ENCODE measurements at regions not wholly inside any gene's neighbourhood (a gene's known extent, or its start where the extent isn't known, plus 50 kb on each side); places are given as distances from the start of the nearest gene placed in this dataset.

- no peak for DNase-seq (ENCODE audit: low read depth in 2 of 2)
These were observed 511.3 kb upstream of the TENM3 start for GRCh38 chr4:181731900-181732299.

DNA sequence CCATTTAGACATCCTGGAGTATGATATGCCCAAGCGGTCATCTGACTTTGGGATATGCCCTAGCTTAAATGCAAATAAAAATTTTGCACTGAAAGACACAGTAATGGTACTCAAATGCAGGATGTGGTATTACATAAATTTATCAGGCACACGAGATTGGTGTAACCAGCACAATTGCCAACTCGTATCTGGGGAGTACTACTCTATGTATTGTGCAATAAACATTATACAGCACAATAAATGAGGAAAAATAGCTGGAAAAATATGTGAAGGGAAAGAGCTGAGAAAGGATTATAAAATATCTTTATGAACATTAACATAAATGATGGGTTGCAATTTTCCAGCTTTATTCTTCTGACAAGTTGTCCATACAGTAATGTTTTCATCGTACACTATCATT lies 505.5 kb upstream of the TENM3 start:
- DNase-seq (ENCODE audit: low read depth in 2 of 2) = no peak

GRCh38 chr4:181739031-181739430 lies 504.2 kb upstream of the TENM3 start:
- DNase-seq (ENCODE audit: low read depth in 2 of 2) = no peak

- DNase-seq (ENCODE audit: low read depth in 2 of 2) = no peak
These were observed 501.7 kb upstream of the TENM3 start for GRCh38 chr4:181741513-181741912.

DNA sequence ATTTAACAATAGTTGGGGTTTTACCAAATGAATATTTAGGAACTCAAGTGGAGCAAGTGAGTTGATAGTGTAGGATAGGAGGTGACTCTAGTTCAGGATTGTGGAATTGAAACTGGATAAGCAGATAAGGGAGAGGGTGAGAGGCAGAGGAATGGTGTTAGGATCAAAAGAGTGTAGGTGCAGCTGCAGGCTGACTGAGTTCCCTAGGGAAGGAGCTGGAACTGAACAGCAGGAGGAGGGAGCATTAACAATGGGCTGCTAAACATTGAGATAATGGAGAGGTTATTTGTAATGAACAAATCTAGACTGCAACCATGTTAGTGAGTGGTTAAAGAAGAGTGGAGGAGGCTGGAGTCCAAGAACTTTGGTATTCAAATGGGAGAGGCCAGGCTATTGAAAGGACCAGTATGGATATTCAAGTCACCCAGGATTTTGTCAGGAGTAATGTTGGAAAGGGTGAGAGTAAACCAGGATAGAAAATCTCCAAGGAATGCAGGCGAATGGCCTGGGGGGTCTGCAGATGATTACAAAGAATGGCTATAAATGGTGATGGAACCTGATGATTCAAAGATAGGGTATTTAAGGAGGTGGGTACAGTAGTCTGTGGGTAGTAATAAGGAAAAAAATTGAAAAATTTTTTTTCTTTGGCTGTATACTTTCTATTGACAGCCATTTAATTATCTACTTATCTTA lies 497.1 kb upstream of the TENM3 start:
- DNase-seq (ENCODE audit: low read depth in 2 of 2) = no peak

DNA sequence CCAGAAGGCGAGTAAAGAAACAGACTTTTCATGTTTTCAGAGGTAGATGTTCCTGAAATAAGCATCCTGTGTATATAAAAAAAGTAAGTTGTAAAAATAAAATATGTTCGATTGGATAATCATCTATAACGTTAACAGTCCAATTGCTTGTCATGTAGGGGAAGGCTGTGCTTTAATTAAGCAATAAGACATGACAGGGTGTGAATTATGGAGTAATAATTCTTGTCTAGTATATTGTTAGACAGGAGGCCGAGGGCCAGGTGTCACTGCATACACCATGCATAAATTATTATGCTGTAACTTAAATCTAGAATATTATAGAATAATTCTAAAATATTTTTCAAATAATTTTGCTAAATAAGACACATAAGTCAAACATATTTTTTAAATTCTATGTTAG lies 494.6 kb upstream of the TENM3 start:
- no peak for DNase-seq (ENCODE audit: low read depth in 2 of 2)

GRCh38 chr4:181752516-181752915 lies 490.7 kb upstream of the TENM3 start:
- DNase-seq (ENCODE audit: low read depth in 2 of 2) = no peak

DNA sequence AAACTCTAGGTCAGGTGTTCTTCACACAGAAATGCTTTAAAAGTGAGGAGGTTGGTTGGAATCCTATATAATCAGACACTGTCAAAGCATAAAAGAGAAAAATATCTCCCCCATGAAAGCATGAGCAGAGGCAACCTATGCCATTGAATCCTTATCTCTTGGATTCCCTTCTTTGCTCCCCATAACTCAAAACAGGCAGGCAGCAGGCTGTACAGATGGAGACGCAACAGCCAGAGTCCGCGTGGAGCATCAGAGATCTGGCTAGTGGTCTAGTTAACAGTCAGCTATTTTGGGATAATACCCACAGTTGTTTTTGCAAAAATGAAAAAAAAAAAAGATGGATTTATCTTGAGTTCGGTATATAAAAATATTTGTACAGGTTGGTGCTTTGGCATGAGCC lies 490.0 kb upstream of the TENM3 start:
- no peak for DNase-seq (ENCODE audit: low read depth in 2 of 2)

DNA sequence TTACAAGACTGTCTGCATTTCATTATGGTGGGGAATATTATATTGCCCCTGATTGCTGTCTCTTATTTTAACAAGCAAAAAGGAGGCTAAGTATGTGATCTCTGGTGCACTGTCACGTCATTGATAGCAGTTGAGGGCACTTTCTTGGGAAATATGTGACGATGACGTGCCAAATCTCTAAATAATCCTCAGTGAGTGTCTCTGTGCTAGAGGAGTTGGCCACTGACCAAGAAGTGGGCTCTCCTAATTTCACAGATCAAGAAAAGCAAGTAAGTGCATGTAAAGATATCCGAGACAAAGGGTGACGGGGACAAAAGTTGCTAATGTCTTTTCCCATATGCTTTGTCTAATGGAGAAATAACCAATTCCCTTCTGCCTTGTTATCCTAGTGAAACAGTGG lies 487.4 kb upstream of the TENM3 start:
- DNase-seq (ENCODE audit: low read depth in 2 of 2) = no peak

- peak in 1 of 2 experiments; percentile 24 for DNase-seq (ENCODE audit: low read depth in 2 of 2)
These were observed 486.6 kb upstream of the TENM3 start for GRCh38 chr4:181756451-181757095.

GRCh38 chr4:181757098-181757497 lies 486.1 kb upstream of the TENM3 start:
- DNase-seq (ENCODE audit: low read depth in 2 of 2) = no peak

- no peak for DNase-seq (ENCODE audit: low read depth in 2 of 2)
These were observed 485.1 kb upstream of the TENM3 start for GRCh38 chr4:181757910-181758660.

GRCh38 chr4:181760560-181760959 lies 482.6 kb upstream of the TENM3 start:
- DNase-seq (ENCODE audit: low read depth in 2 of 2) = no peak

DNA sequence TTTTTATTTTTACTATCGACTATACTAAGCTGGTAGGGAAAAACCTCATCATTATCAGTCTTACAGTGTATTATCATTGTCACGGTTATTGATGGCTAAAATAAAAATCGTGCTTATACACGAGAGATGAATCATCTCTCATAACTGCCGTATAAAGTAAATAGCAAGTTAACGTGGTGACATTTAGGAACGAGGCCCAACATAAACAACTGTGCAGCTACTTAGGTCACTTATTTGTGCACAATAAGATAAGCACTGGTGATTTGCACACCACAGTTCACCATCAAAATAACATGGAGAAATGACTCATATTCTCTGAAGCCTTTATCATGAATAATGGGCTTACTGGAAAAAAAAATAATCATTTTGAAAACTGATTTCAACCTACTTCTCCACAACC lies 482.0 kb upstream of the TENM3 start:
- no peak for DNase-seq (ENCODE audit: low read depth in 2 of 2)

- no peak for DNase-seq (ENCODE audit: low read depth in 2 of 2)
These were observed 477.1 kb upstream of the TENM3 start for GRCh38 chr4:181766061-181766548.

DNA sequence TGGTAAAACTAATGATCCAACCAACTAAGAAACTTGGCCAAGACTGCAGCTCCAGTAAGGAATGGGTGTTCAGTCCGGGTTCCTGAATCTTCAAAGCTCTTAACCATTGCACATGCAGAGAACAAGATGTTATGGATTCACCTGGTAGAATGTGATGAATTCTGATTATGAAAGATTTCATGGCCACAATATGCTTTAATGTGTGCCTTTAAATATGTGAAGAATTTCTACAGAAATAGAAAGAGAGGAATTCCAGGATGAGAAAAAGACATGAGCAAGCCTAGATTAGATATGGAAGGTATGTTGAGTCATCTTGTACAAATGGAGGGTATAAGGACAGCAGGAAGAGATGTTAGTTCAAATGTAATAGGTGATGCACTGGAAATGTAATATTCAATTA lies 472.2 kb upstream of the TENM3 start:
- DNase-seq (ENCODE audit: low read depth in 2 of 2) = no peak

DNA sequence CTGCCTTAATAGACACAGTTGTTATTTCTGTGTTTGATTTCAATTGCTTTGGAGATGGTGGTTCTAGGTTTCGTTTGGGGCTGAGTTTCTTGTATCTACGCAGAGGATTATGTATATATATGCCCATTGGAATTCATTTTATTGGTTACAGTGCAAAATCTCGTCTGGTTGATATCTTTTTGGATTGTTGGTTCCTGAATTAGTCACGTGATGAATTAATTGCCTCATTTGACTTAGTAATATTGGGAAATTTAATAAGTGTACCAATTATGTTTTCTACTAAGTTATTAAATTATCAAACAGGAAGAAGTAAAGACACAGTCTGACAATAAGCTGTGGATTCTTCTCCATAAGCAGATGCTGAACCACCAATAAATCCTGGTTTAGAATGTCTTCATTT lies 467.9 kb upstream of the TENM3 start:
- DNase-seq (ENCODE audit: low read depth in 2 of 2) = no peak

GRCh38 chr4:181776264-181777054 lies 466.7 kb upstream of the TENM3 start:
- no peak for DNase-seq (ENCODE audit: low read depth in 2 of 2)

GRCh38 chr4:181777518-181777917 lies 465.7 kb upstream of the TENM3 start:
- DNase-seq (ENCODE audit: low read depth in 2 of 2) = no peak

- DNase-seq (ENCODE audit: low read depth in 2 of 2) = no peak
These were observed 458.3 kb upstream of the TENM3 start for GRCh38 chr4:181784881-181785280.

DNA sequence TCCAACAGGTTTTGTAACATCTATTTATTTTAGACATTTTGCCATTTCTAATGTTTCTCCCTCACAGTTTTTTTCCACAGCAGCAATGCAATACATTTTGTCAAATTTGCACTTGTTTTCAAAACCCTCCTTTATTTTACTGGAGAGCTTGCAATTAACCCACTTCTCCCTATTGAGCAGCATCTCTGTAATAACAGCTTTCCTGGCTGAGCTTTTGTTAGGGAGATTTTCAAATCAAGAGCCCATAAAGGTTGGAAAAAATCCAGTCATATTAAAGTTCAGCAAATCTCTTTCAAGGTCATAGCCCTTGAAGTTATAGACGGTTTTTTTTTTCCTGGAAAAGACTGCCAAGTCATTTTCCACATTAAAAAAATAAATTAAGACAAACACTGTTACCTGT lies 450.6 kb upstream of the TENM3 start:
- DNase-seq (ENCODE audit: low read depth in 2 of 2) = no peak

- DNase-seq (ENCODE audit: low read depth in 2 of 2) = no peak
These were observed 450.1 kb upstream of the TENM3 start for GRCh38 chr4:181793096-181793495.
